ENCODE measurements at regions not wholly inside any gene's neighbourhood (a gene's known extent, or its start where the extent isn't known, plus 50 kb on each side); places are given as distances from the start of the nearest gene placed in this dataset.
"Not testable (repeated sequence)": the region's sequence is repeated elsewhere in the genome, so short reads cannot be mapped to it uniquely, and the experiment has no call there.

GRCh38 chr6:119673741-119674140, 324.2 kb upstream of the MAN1A1 start:
- no peak overlapping the region for H3K27ac ChIP-seq
- H3K4me1 ChIP-seq, result no peaks in the 10 kb centered on the region
- no peak for ATAC-seq
- H3K27me3 ChIP-seq, result no peaks in the 10 kb centered on the region
- TF ChIP-seq EP300 (IDR thresholded peaks at IDR 0.05) (no peak), POLR2AphosphoS5 (IDR thresholded peaks at IDR 0.05) (no peak), CTCF (IDR thresholded peaks at IDR 0.05) (no peak), POLR2A (IDR thresholded peaks at IDR 0.05) (no peak)
- no peaks in the 10 kb centered on the region for H3K9me3 ChIP-seq
- no peak overlapping the region for H3K4me3 ChIP-seq
- no peaks in the 10 kb centered on the region for H3K36me3 ChIP-seq

- H3K4me1 ChIP-seq, result no peaks in the 10 kb centered on the region
- TF ChIP-seq POLR2A (IDR thresholded peaks at IDR 0.05), result no peak
- TF ChIP-seq EP300 (IDR thresholded peaks at IDR 0.05), result no peak
- no peak for TF ChIP-seq CTCF (IDR thresholded peaks at IDR 0.05)
- no peak for TF ChIP-seq POLR2AphosphoS5 (IDR thresholded peaks at IDR 0.05)
- no peaks in the 10 kb centered on the region for H3K27me3 ChIP-seq
- ATAC-seq, result no peak
- WGBS, 2 donors (ENCODE audit: low coverage in 1 of 2), result 43 to 88% methylated on average over 1 of the region's 1 CpG
- no peak overlapping the region for H3K27ac ChIP-seq
- H3K9me3 ChIP-seq, result no peaks in the 10 kb centered on the region
- H3K4me3 ChIP-seq, result no peak overlapping the region
- no peaks in the 10 kb centered on the region for H3K36me3 ChIP-seq
These were observed 323.2 kb upstream of the MAN1A1 start for GRCh38 chr6:119672725-119673124.

- WGBS, 2 donors (ENCODE audit: low coverage in 1 of 2), result 55 to 92% methylated on average over 2 of the region's 2 CpGs
- Histone ChIP-seq H3K9me3 (no peaks in the 10 kb centered on the region), H3K27me3 (no peaks in the 10 kb centered on the region), H3K36me3 (no peaks in the 10 kb centered on the region), H3K27ac (no peak overlapping the region), H3K4me1 (no peaks in the 10 kb centered on the region), H3K4me3 (no peak overlapping the region)
- no peak for ATAC-seq
- TF ChIP-seq EP300 (IDR thresholded peaks at IDR 0.05), result no peak
- no peak for TF ChIP-seq CTCF (IDR thresholded peaks at IDR 0.05)
- TF ChIP-seq POLR2AphosphoS5 (IDR thresholded peaks at IDR 0.05), result no peak
- no peak for TF ChIP-seq POLR2A (IDR thresholded peaks at IDR 0.05)
These were observed 321.5 kb upstream of the MAN1A1 start for GRCh38 chr6:119671105-119671504.

- no peak for TF ChIP-seq POLR2A (IDR thresholded peaks at IDR 0.05)
- TF ChIP-seq POLR2AphosphoS5 (IDR thresholded peaks at IDR 0.05), result no peak
- no peak for TF ChIP-seq EP300 (IDR thresholded peaks at IDR 0.05)
- no peak for TF ChIP-seq CTCF (IDR thresholded peaks at IDR 0.05)
- ATAC-seq, result no peak
- H3K9me3 ChIP-seq, result peaks cover 0 to 4% (median 0%) of the 10 kb centered on the region in 3 donors
These were observed 319.7 kb upstream of the MAN1A1 start for GRCh38 chr6:119669221-119669620.

GRCh38 chr6:119665432-119665831, 315.9 kb upstream of the MAN1A1 start:
- H3K9me3 ChIP-seq, ATAC-seq, H3K27me3 ChIP-seq, H3K27ac ChIP-seq, H3K4me3 ChIP-seq, H3K36me3 ChIP-seq, H3K4me1 ChIP-seq: not testable (repeated sequence)
- WGBS, 2 donors (ENCODE audit: low coverage in 1 of 2), result 100% methylated on average over 1 of the region's 10 CpGs; no CpG with 5 or more reads in 1 of the 2 donors

More at GRCh38 chr6:119669221-119669620, 319.7 kb upstream of the MAN1A1 start:
- Histone ChIP-seq H3K27ac (no peak overlapping the region), H3K36me3 (no peaks in the 10 kb centered on the region), H3K27me3 (no peaks in the 10 kb centered on the region), H3K4me3 (no peak overlapping the region), H3K4me1 (no peaks in the 10 kb centered on the region)

- H3K9me3 ChIP-seq, result peaks cover 0 to 4% (median 0%) of the 10 kb centered on the region in 3 donors
- TF ChIP-seq EP300 (IDR thresholded peaks at IDR 0.05), result no peak
- TF ChIP-seq CTCF (IDR thresholded peaks at IDR 0.05), result no peak
- TF ChIP-seq POLR2A (IDR thresholded peaks at IDR 0.05), result no peak
- no peak for TF ChIP-seq POLR2AphosphoS5 (IDR thresholded peaks at IDR 0.05)
- no peak for ATAC-seq
- H3K36me3 ChIP-seq, result no peaks in the 10 kb centered on the region
- no peak overlapping the region for H3K27ac ChIP-seq
- no peaks in the 10 kb centered on the region for H3K4me1 ChIP-seq
- H3K27me3 ChIP-seq, result no peaks in the 10 kb centered on the region
- H3K4me3 ChIP-seq, result no peak overlapping the region
These were observed 312.1 kb upstream of the MAN1A1 start for GRCh38 chr6:119661628-119662027.

All from gastroesophageal sphincter (tissue), 4 donors.